ENCODE measurements at regions not wholly inside any gene's neighbourhood (a gene's known extent, or its start where the extent isn't known, plus 50 kb on each side); places are given as distances from the start of the nearest gene placed in this dataset.
A peak's percentile ranks its signal among the peaks of the same experiment; 100 is the strongest.

DNA sequence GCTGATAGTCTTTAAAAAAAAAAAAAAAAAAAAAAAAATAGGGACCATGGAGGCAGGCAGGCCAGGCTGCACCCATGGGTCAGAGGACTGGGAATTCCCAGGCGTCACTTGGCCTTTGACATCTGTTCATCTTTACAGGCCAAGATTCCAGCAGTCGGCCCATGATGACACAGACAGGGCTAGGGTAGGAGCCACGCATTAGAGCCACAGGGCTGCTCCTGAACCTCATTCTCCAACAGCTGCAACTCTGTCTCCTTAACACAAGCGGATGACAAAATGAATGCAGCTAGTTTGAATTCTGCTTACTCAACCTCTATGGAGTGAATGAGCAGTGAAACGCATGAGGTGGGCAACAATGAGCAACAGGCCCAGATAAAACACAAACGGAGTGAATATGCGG is 126.4 kb downstream of the LY86 start:
- Mint-ChIP-seq H3K27me3 (ENCODE audit: low read depth) (peaks cover 5% of the 10 kb centered on the region), H3K4me3 (no peak overlapping the region), H3K9me3 (no peaks in the 10 kb centered on the region), H3K27ac (no peak overlapping the region), H3K4me1 (ENCODE audit: low read depth) (peaks cover 33% of the 10 kb centered on the region), H3K36me3 (ENCODE audit: low read depth) (no peaks in the 10 kb centered on the region)
- intact Hi-C loops (cut with micrococcal nuclease) = no loop called here
- CTCF ChIA-PET = interaction anchor here (0.6 to 1.1 kb wide), 2 partner anchors 8 to 9 kb away, joined by 3 read pairs; no protein-coding TSS in a partner anchor
- no peak for DNase-seq

DNA sequence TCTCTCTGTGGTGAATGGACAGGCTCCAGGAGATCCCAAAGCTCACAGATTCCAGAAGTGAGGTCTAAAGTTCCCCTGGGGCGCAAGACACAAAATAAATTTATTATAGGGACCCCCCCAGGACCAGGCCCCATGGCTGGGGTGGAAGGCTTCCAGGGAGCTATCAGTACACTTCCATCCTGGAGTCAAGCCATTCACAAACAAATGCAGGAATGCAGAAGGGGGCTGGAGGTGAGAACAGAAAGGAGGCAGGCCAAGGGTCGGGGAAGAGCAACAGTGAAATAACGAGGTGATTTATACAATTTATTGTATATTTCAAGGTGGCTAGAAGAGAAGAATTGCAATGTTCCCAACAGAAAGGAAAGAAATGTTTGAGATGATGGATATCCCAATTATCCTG is 126.9 kb downstream of the LY86 start:
- H3K27me3 Mint-ChIP-seq (ENCODE audit: low read depth) = peaks cover 5% of the 10 kb centered on the region
- H3K9me3 Mint-ChIP-seq = no peaks in the 10 kb centered on the region
- peaks cover 33% of the 10 kb centered on the region for H3K4me1 Mint-ChIP-seq (ENCODE audit: low read depth)
- H3K4me3 Mint-ChIP-seq = no peak overlapping the region
- CTCF ChIA-PET = no interaction called here
- H3K36me3 Mint-ChIP-seq (ENCODE audit: low read depth) = no peaks in the 10 kb centered on the region
- intact Hi-C loops (cut with micrococcal nuclease) = no loop called here
- no peak overlapping the region for H3K27ac Mint-ChIP-seq
- no peak for DNase-seq

DNA sequence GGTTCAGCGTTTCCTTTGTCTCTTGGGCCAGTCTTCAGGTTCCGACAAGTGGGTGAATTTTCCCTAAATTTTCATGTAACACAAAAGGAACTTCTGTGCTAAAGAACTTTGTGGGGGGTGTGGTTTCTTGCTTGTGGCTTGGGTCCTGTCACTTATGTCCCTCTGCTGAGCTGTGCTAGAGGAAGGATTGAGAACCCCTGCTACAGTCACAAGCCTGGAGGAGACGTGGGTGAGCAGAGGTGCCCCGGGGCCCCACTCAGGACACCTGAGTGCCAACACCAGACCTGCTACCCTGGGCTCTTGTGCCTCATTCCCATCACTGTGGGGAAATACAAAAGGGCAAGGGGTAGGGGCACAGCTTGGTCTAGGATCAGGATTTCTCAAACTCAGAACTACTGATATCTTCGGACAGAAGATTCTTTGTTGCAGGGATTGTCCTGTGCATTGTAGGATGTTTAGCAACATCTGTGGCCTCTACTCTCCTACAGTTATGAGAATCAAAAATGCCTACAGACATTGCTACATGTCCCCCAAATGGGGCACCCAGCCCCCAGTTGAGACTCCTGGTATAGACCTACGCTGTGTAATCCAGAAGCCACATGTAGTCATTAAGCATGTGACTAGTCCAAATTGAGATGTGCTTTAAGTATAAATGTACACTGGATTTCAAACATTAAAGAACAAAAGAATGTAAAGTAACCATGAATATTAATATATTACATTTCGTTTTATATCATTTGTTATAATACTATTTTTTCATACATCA is 128.7 kb downstream of the LY86 start:
- H3K27ac Mint-ChIP-seq = no peak overlapping the region
- H3K36me3 Mint-ChIP-seq (ENCODE audit: low read depth) = no peaks in the 10 kb centered on the region
- intact Hi-C loops (cut with micrococcal nuclease) = no loop called here
- H3K4me1 Mint-ChIP-seq (ENCODE audit: low read depth) = peaks cover 21% of the 10 kb centered on the region
- CTCF ChIA-PET = interaction anchor here (1.0 to 1.2 kb wide), 2 partner anchors 20 to 33 kb away, joined by 3 read pairs; no protein-coding TSS in a partner anchor
- no peak for DNase-seq
- no peak overlapping the region for H3K4me3 Mint-ChIP-seq
- H3K27me3 Mint-ChIP-seq (ENCODE audit: low read depth) = peaks cover 2% of the 10 kb centered on the region
- H3K9me3 Mint-ChIP-seq = no peaks in the 10 kb centered on the region

DNA sequence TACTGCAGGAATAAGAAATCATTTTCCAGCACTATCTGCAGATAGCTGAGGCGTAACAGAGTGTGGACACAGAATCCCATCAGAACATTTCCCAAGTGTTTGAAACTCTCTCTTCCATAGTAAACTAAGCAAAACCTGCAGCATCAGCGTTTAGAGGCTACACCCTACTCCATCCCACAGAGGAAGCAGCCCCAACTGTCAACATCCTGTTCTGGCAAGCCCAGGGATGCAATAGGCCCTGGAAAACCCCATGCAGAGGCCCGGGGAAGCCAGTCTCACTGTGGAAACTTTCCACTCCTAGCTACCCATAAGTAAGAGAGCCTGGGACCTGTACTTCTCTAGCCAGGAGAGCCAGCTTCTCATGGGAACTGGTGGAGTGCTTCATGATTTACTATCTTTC is 129.4 kb downstream of the LY86 start:
- H3K4me1 Mint-ChIP-seq (ENCODE audit: low read depth) = peaks cover 13% of the 10 kb centered on the region
- peak; percentile 73 for DNase-seq
- no peak overlapping the region for H3K27ac Mint-ChIP-seq
- no peaks in the 10 kb centered on the region for H3K9me3 Mint-ChIP-seq
- no peaks in the 10 kb centered on the region for H3K36me3 Mint-ChIP-seq (ENCODE audit: low read depth)
- intact Hi-C loops (cut with micrococcal nuclease) = no loop called here
- CTCF ChIA-PET = interaction anchor here (1.0 to 5.0 kb wide), 2 partner anchors 21 to 41 kb away, joined by 3 to 23 read pairs; no protein-coding TSS in a partner anchor
- no peak overlapping the region for H3K4me3 Mint-ChIP-seq
- H3K27me3 Mint-ChIP-seq (ENCODE audit: low read depth) = no peaks in the 10 kb centered on the region

DNA sequence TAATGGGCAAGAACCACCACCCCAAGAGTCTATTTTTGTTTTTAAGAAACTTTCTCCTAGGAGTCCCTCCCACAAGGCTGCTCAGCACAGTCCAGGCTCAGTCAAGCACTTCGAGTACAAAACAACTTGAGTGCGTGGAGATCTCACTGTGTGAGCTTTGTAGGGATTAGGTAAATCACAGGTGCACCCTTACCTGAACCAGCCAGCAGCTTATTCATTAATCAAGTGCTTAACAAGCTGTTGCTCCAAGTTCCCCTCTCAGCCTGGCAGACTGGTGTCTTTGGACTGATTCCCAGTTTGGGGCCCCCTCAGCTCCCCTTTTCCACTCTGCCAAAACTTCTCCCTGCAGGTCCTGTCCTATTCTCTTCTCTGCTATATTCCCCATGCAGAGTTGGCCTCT is 133.1 kb downstream of the LY86 start:
- DNase-seq = no peak
- Mint-ChIP-seq H3K27ac (no peak overlapping the region), H3K27me3 (ENCODE audit: low read depth) (no peaks in the 10 kb centered on the region), H3K36me3 (ENCODE audit: low read depth) (no peaks in the 10 kb centered on the region), H3K4me1 (ENCODE audit: low read depth) (peaks cover 12% of the 10 kb centered on the region), H3K9me3 (no peaks in the 10 kb centered on the region), H3K4me3 (no peak overlapping the region)
- intact Hi-C loops (cut with micrococcal nuclease) = loop anchor here (5.0 to 10.0 kb wide), 2 partner anchors 196 to 673 kb away; no protein-coding TSS in a partner anchor
- CTCF ChIA-PET = interaction anchor here (0.5 to 5.0 kb wide), 11 partner anchors 8 to 523 kb away, joined by 3 to 23 read pairs (median 4); no protein-coding TSS in a partner anchor

DNA sequence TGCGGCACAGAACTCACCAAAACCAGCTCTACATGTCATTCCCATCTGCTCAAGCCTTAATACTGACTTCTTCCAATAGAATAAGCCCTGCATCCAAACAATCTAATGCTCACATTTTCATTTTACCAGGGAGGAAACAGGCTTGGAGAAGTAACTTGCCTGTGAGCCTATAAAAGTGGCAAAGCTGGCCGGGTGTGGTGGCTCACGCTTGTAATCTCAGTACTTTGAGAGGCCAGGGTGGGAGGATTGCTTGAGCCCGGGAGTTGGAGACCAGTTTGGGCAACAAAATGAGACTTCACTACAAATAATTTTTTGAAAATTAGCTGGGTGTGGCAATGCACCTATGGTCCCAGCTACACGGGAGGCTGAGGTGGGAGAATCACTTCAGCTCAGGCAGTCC is 133.7 kb downstream of the LY86 start:
- Mint-ChIP-seq H3K27ac (no peak overlapping the region), H3K36me3 (ENCODE audit: low read depth) (no peaks in the 10 kb centered on the region), H3K9me3 (no peaks in the 10 kb centered on the region), H3K27me3 (ENCODE audit: low read depth) (no peaks in the 10 kb centered on the region), H3K4me3 (no peak overlapping the region), H3K4me1 (ENCODE audit: low read depth) (peaks cover 12% of the 10 kb centered on the region)
- intact Hi-C loops (cut with micrococcal nuclease) = loop anchor here (5.0 to 10.0 kb wide), 2 partner anchors 195 to 673 kb away; no protein-coding TSS in a partner anchor
- no peak for DNase-seq
- CTCF ChIA-PET = interaction anchor here (0.9 to 5.0 kb wide), 7 partner anchors 8 to 522 kb away, joined by 3 to 23 read pairs (median 4); no protein-coding TSS in a partner anchor

DNA sequence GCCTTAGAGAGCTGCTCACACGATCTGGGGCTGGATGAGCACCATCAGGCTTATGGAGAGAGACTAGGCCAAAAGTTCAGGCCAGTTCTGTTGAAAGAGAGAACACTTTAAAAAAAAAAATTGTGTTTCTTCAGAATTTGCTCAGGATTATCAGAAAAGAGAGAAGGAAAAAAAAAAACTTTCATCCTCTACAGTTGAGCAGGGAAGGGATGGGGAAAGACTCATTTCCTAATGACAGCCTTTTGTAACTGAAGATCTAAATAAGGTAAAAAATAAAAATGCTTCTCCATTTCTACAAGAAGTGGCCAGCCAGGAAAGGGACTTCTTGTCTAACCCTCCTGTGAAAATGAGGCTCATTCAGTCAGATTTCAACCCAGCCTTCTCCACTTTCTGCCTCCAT is 134.8 kb downstream of the LY86 start:
- DNase-seq = no peak
- Mint-ChIP-seq H3K27ac (no peak overlapping the region), H3K4me1 (ENCODE audit: low read depth) (peaks cover 6% of the 10 kb centered on the region), H3K27me3 (ENCODE audit: low read depth) (no peaks in the 10 kb centered on the region), H3K9me3 (no peaks in the 10 kb centered on the region), H3K36me3 (ENCODE audit: low read depth) (no peaks in the 10 kb centered on the region), H3K4me3 (no peak overlapping the region)
- intact Hi-C loops (cut with micrococcal nuclease) = loop anchor here (5.0 to 10.0 kb wide), 2 partner anchors 194 to 671 kb away; no protein-coding TSS in a partner anchor
- CTCF ChIA-PET = interaction anchor here (0.7 to 2.7 kb wide), 11 partner anchors 11 to 523 kb away, joined by 3 to 15 read pairs (median 5); no protein-coding TSS in a partner anchor

DNA sequence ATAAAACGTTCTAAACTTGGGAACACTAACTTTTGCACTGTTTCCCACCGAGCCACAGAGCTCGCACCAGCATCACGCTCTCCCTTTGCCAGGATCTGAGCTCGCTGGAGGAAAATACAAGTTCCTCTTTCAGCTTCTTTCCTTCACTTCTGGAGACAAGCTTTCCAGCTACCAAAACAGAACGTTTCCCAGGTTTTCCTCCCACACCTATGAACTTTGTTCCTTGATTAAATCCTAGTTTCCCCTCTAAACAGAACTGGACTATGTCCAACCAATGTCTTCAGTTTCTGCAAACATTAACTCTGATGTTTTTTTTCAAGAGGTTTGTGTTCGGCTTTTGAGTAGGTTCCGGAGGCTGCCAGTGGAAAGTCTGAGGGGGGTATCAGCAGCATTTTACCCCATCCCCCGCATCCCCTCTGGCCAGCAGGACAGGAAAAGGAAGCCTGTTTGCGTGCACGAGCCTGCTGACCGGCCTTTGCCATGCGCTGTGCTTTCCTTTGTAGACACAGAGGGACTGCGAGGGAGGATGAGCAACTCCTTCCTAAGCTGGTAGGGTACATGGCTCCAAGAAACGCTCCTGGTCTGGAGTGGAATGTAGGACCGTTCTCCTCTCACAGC is 135.5 kb downstream of the LY86 start:
- Mint-ChIP-seq H3K27me3 (ENCODE audit: low read depth) (no peaks in the 10 kb centered on the region), H3K9me3 (no peaks in the 10 kb centered on the region), H3K27ac (no peak overlapping the region), H3K4me3 (no peak overlapping the region), H3K4me1 (ENCODE audit: low read depth) (peaks cover 4% of the 10 kb centered on the region), H3K36me3 (ENCODE audit: low read depth) (no peaks in the 10 kb centered on the region)
- CTCF ChIA-PET = interaction anchor here (0.7 to 2.7 kb wide), 16 partner anchors 9 to 523 kb away, joined by 3 to 15 read pairs (median 4); no protein-coding TSS in a partner anchor
- intact Hi-C loops (cut with micrococcal nuclease) = loop anchor here (1.0 to 10.0 kb wide), 6 partner anchors 47 to 891 kb away; no protein-coding TSS in a partner anchor
- DNase-seq = no peak

DNA sequence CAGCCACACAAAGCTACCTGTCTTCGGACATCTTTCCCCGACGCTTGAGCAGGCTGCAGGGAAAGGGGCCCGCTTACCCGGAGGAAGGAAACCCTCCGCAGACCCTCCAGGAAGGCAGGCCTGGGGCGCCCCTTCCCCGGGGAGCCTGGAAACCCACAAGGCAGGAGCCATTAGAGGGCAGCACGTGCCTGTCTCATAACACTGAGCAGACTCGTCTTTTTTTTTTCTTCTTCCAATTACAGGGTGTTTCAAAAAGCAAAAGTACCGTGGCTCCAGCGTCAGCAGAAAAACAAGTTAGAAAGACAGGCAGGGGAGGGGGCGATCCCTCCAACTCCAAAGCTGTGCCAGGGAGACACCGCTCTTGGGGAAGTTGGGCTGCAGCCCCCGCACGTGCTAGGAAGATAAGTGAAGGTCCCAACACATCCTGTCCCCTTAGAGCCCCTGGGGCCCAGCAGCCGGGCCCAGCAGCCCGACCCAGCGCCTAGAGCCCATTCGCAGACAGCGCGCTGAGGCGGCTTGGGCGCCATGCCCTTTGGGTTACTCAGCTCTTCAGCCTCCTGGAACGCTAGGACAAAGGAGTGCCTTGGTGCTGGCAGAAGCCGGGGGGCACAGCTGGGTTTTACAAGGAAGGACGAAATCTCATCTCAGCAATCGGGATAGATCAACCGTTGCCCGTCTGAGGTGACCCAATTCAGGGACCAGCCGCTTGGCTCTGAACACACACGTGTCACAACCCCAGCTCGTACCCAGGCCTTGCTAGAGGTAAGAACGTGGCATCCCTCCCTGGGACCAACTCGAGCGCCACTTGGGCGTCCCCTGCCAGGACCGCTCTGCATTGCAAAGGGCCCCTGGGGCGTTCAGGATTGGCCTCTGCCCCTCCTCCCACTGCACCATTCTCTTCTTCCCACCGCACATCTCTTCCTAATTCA is 136.3 kb downstream of the LY86 start:
- CTCF ChIA-PET = interaction anchor here (0.6 to 2.7 kb wide), 16 partner anchors 10 to 523 kb away, joined by 3 to 15 read pairs (median 4); no protein-coding TSS in a partner anchor
- DNase-seq = peak; percentile 82
- peaks cover 4% of the 10 kb centered on the region for H3K4me1 Mint-ChIP-seq (ENCODE audit: low read depth)
- no peaks in the 10 kb centered on the region for H3K9me3 Mint-ChIP-seq
- H3K4me3 Mint-ChIP-seq = peak overlapping the region; percentile 34
- no peaks in the 10 kb centered on the region for H3K36me3 Mint-ChIP-seq (ENCODE audit: low read depth)
- H3K27ac Mint-ChIP-seq = no peak overlapping the region
- no peaks in the 10 kb centered on the region for H3K27me3 Mint-ChIP-seq (ENCODE audit: low read depth)
- intact Hi-C loops (cut with micrococcal nuclease) = loop anchor here (1.0 to 10.0 kb wide), 6 partner anchors 48 to 890 kb away; no protein-coding TSS in a partner anchor

DNA sequence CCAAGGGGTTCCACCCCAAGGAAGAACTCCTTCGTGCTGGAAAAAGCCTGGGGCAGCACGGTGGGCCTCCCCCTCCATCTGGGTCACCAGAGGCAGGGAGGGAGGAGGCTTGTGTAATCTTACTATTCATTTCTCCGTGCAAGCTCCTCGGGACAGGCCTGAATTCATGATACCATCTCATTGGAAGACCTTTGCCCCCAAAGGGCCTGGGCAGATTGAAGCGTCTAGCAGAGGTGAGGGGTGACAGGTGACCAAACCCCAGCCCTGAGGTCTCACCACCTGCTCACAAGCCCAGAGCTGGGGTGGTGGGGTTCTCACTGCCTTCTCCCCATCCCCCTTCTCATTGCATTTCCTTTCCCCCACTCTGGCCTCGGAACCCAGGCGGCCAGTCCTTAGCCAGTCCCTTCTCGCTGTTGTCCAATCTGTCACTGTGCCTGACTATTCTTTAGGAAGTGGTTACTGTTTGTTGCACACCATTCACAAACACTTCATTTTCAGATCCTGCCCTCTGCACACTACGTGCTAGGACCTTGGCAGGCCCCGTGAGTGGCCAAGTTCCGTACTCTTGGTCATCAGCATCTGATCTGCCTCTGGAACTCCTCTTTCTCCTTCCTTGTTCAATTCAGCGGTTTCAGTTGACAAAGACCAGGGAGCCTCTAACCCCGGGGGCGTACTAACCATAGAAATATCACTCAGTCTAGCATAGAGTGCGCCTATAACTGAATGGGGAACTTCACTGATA is 137.1 kb downstream of the LY86 start:
- CTCF ChIA-PET = interaction anchor here (0.6 to 2.7 kb wide), 8 partner anchors 25 to 549 kb away, joined by 3 to 15 read pairs (median 6); no protein-coding TSS in a partner anchor
- Mint-ChIP-seq H3K36me3 (ENCODE audit: low read depth) (no peaks in the 10 kb centered on the region), H3K27me3 (ENCODE audit: low read depth) (no peaks in the 10 kb centered on the region), H3K4me1 (ENCODE audit: low read depth) (peaks cover 6% of the 10 kb centered on the region), H3K9me3 (no peaks in the 10 kb centered on the region), H3K27ac (no peak overlapping the region), H3K4me3 (no peak overlapping the region)
- DNase-seq = no peak
- intact Hi-C loops (cut with micrococcal nuclease) = loop anchor here (2.0 to 10.0 kb wide), 2 partner anchors 669 to 889 kb away; no protein-coding TSS in a partner anchor
